Right kidney (tissue), 1 donor: ENCODE measurements at regions not wholly inside any gene's neighbourhood (a gene's known extent, or its start where the extent isn't known, plus 50 kb on each side); places are given as distances from the start of the nearest gene placed in this dataset.
"Not testable (repeated sequence)": the region's sequence is repeated elsewhere in the genome, so short reads cannot be mapped to it uniquely, and the experiment has no call there.

ENCODE experiments used
- DNase-seq: peaks from one replicate; pipeline ENCODE4 v3.0.0-alpha.2; 2016

DNA sequence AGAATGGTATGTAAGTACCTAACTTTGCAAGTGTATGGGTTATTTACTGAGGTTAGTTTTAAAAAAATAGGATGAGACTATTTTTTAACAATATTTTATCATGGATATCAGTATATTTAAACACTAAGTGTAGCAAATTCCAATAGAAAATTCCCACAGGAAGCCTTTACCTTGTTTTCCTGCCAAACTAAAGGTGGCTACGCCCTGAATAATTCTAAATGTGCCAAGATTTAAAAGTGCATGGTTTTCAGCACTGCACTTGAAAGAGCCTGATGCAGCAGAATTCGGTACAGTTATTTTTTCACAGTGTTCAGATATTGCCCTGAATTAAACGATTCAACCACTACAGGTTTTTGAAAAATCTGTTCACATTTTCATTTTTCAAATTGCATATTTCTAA, 1622.8 kb upstream of the B3GALT2 start:
- DNase-seq = no peak

DNA sequence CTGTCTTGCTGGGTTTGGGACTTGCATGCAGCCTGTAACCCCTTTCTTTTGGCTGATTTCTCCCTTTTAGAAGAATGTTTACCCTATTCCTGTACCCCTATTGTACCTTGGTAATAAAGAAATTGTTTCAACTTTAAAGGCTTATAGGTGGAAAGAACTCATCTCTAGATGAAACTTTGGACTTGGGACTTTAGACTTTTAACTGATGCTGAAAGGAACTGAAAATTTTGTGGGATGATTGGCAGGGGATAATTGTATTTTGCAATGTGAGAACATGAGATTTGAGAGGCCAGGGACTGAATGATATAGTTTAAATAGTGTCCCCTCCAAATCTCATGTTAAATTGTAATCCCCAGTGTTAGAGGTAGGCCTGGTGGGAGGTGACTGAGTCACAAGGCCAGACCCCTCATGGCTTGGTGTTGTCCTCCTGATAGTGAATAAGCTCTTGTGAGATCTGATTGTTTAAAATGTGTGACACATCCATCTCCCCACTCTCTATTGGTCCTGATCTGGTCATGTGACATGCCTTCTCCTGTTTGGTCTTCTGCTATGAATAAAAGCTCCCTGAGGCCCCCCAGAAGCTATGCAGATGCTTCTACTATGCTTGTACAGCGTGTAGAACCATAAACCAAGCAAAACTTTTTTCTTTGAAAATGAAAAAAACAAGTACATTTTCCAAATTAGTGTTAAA, 1621.3 kb upstream of the B3GALT2 start:
- no peak for DNase-seq

DNA sequence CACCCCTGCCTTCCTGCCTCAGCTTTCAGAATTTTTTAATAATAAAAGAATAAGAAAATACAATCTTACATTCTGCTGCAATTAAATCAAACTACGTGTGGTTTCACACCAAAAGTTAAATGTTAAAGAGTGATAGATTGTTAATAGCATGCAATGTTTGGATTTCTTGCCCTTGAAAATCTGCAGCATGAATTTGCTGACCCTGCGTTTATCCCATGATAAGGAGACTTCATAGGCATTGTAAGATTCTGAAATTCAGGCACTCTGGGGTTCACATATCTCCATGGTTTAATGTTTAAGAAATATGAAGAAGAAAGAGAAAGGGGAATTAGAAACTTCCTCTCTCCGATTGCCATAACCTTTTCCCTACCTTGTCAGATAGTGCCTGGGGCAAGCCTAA, 1616.2 kb upstream of the B3GALT2 start:
- no peak for DNase-seq

DNA sequence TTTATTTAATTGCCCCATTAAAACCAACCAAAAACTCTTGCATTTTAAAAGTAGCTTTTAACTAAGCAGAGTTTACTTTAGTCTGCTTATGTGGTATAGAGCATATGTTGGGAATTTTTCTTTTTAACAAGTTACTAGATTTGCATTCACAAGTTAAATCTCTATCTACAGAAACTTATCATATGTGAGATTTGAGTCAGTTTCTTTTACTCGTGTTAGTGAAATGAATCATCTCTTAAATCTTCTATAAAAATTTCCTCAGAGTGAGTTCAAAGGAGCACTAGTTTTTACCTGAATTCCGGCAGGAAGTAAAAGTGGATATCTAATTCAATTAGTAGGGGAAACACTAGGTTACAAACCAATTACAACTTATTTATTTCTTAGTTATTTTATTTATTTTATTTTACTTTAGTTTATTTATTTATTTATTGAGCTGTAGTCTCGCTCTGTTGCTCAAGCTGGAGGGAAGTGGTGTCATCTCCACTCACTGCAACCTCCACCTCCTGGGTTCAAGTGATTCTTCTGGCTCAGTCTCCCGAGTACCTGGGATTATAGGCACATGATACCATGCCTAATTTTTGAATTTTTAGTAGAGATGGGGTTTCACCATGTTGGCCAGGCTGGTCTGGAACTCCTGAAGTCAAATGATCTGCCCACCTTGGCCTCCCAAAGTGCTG, 1609.6 kb upstream of the B3GALT2 start:
- DNase-seq = no peak

DNA sequence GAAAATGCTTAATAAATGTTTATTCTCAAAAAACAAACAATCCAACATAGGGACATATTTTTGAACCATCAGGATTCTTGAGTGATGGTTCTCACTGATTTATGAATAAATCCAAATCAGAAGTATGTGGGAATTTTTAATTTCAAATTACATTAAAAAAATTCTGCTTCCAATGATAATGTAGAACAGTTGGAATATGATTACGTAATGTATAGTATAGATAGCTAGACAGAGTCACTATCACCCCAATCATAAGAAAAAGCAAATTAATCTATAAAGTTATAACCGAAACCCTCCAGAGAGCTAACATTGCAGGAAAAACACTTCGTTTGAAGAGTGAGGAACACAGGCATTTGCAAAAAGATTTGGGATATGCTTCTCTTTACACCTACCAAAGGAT, 1600.6 kb upstream of the B3GALT2 start:
- no peak for DNase-seq

DNA sequence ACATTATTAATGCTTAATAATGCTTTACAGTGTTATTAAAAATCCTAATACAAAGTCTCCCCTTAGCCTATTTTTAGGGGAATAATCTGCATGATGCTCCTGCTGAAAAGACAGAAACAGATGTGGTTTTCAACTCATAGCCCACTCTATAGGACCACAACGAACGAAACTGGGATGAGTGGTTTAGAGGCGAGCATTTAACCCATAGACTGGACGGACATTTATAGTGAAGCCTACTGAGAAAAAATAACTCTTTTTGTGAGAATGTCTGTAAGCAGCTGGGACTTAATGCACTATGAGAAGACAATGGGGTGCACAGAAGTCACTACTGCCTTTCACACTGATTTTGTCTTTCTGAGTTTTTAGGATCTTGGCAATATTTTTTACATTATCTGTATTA, 1599.6 kb upstream of the B3GALT2 start:
- no peak for DNase-seq

DNA sequence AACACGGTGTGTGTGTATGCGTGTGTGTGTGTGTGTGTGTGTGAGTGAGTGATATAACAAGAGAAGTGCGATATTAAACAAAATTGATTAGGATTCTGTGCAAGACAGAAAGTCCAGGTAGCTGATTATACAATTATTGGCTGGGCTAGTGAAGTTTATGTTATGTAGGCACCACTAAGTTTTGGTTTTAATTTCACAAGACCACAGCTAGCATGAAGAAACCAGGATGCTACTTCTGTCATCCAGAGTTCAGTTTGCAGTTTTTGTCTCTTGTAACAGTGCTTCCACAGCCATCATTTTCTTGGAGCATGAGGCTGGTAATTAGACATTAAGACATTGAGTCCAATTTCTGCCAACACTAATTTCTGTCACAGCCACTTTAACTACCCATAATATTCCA, 1590.2 kb upstream of the B3GALT2 start:
- no peak for DNase-seq

DNA sequence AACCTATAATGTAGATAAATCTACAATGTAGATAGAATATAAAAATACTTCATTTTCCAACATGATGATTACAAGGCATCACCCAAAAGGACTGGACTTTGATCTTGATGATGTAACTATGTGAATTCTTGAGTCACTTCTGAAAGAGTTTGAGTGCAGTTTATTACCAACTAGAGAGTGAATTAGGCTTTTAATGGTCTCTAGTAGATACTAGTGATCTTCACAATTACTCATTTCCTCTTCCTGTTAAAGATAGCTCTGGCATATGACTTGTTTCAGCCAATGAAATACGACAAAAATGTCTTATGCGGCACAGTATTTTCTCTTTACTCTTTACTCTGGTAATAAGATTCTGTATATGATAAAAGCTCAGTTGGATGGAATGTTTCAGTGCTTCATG, 1588.1 kb upstream of the B3GALT2 start:
- no peak for DNase-seq

DNA sequence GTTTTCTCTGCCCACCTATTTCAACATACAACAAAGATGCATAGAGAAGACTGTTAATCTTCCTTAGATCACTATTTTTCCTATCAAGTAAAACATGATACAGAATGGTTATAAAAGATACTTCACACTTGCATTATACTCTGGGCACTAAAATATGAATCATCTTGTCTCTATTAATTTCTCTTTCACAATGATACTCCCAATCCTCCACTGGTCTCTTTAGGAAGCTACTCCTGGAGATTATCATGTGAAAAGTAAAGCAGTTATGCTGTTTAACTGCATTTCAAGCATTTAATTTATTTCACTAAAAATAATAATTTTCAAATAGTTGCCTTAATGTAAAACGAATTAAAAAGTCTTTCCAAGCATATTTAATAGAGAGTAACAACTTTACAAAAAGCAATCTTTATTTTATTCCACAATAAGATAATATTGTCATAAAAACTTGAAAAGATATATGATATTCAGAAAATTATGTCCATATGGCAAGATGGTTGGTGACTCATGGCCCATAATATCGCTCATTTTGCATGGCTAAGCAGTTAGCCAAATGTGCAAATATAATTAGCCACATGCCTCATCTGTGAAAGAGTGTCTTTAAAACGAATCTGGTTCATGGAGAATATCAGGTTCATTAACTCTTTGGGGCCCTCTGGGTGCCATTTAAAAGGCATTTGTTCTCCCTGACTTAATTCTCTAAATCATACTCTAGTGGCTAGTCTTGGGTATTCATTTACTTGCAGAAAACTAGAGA, 1569.0 kb upstream of the B3GALT2 start:
- DNase-seq = no peak

DNA sequence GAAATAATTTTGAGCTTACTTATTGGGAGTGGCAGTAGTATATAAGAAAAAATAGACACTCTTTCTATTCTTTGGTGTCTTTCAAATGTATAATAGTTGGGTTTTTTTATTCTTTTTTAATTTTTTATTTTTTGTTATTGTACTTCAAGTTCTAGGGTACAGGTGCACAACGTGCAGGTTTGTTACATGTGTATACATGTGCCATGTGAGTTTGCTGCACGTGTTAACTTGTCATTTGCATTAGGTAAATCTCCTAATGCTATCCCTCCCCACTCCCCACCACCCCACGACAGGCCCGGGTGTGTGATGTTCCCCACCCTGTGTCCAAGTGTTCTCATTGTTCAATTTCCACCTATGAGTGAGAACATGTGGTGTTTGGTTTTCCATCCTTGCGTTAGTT, 1552.4 kb upstream of the B3GALT2 start:
- DNase-seq = not testable (repeated sequence)

DNA sequence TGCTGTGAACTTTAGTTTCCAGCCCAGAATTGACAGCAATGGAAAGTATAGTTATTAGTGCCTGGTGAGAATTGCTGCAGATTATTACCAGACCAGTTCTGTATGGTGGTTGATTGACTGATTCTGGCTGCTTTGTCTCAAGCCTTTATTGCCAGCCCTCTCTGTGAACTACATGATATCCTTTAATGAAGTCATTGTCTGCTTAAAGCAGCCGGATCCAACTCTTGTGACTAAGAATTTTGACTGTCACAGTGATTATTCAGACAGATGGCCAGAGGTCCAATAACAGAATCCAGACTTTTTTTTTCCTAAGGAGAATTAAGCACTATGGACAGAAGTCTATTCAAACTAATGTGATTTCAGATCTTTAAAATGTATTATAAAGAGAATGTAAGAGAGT, 1548.6 kb upstream of the B3GALT2 start:
- no peak for DNase-seq

DNA sequence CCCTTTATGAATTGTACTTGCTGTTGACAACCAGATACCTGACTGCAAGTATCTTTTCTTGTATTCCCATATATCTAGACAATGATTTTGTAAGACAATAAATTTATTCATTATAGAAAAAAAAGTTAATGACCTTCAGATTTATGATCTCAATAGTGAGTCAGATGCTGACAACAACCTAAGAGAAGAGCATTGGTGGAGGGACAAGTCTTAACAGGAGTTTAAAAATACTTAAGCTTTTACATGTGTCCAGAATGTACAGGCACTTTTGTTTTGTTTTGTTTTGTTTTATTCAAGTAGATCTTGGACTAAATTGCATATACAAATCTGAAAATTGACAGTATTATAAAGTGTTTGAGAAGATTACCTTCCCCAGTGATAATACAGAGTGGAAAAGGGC, 1544.6 kb upstream of the B3GALT2 start:
- DNase-seq = no peak

DNA sequence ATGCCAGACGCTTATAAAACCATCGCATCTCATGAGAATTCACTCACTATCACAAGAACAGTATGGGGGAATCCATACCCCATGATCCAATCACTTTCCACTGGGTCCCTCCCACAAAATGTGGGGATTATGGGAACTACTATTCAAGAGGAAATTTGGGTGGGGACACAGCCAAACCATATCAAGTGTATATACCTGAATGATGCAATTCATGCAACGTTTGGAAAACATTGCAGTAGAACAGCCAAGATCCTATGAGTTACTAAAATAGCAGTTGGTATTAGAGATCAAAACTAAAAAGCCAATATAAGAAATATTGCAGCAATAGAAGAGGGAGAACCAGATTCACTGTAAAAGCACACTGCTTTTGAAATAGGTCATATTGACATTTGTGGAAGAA, 1543.9 kb upstream of the B3GALT2 start:
- DNase-seq = no peak

DNA sequence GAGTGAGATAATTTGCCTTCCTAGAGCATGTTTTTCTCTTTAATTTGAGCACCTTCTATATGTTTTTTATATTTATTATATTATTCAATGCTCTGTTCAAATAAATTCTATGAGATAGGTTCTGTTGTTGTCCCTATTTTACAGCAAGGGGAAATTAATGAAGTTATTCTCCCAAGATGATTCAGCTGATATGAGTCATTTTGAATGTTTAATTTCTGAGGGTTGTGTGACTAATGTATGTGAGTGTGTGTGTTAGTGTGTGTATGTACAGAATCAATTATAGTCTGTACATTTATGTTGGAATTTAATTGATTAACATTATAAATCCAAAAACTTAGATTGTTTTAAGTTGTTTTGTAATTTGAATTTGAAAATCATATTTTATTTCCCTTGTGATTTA, 1536.7 kb upstream of the B3GALT2 start:
- DNase-seq = no peak

DNA sequence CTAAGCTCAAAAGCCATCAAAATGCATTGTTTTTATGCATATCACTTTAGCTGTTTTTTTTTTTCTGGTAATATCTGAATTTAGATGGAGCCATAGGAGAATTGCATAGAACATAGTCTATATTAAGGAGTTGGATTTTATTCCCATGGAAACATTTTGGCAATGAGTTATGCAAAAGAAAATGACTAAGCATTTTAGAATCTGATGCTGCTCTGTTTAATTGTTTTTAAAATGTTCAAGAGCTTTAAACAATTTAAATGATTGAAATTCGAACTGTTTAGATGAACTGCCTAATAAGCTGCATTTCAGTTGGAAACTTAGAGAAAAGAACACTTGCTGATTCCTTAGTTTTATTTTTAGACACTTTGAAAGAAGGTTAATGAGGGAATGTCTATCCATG, 1531.5 kb upstream of the B3GALT2 start:
- no peak for DNase-seq

DNA sequence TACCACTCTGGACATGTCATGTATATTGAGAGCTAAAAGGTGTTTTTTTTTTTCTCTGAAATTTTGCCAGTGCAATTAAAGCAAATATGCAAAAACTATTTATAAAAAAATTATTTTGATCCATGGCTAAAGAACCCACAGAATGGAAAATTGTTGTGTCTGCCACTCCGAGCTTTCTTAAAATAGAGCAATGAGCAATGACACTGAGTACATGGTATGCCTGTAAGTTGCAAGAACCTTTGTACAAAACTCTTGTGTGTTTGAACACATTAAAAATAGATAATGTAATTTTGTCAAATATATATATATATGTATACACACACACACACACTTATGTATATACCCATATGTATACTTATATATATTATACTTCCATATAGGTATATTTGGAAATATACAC, 1530.9 kb upstream of the B3GALT2 start:
- DNase-seq = no peak

DNA sequence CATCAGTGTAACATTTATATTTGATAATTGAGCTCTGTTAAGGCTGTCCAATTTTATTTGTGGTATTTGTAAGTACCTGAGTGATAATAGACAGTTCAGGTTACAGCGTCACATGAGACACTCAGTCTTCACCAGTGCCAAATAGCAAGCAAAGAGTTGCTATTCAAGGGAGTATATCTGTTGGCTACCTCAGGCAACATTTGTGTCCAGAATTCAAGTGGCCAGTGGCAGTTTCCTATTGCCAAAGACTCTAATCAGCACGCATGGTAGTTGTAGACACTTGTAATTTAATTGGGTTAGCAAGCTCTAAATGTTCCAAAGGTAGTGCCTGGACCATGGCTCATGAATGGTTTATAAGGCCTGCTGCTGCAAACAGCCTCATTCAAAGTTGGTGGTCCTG, 1524.3 kb upstream of the B3GALT2 start:
- no peak for DNase-seq

DNA sequence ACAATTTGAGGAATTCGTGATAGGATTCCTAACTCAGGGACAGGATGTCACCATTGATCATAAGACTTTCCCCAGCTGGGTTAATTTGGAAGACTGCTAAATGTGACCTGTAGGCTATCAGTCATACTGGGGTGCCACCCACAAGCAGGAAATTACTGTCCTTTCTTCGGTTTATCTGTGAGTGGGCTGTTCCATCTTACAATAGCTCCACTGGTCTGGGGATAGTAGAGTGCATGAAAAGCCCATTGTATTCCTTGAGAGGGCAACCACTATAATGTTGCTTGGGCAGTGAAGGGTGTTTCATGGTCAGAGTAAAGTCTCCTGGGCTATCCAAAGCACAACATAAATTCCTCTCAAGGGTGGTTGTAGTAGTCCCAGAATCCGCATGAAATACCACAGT, 1523.0 kb upstream of the B3GALT2 start:
- DNase-seq = no peak

DNA sequence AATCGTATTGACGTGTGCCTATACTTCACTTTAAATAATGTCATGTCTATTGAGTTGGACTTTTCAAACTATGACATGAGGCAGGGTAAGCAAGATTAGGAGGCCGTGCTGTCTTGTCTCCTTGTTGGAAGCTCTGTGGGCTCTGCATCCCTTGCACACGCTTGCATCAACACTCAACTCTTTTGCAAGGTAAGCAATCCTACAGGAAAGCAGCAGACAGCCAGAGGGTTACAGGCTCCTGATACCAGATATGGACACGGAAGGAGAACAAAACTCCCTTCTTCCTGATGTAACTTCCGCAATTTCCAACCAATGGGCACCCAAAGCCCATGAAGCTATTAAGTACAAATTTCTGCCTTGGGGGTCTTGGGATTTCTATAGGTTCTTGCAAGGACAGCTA, 1520.7 kb upstream of the B3GALT2 start:
- no peak for DNase-seq

DNA sequence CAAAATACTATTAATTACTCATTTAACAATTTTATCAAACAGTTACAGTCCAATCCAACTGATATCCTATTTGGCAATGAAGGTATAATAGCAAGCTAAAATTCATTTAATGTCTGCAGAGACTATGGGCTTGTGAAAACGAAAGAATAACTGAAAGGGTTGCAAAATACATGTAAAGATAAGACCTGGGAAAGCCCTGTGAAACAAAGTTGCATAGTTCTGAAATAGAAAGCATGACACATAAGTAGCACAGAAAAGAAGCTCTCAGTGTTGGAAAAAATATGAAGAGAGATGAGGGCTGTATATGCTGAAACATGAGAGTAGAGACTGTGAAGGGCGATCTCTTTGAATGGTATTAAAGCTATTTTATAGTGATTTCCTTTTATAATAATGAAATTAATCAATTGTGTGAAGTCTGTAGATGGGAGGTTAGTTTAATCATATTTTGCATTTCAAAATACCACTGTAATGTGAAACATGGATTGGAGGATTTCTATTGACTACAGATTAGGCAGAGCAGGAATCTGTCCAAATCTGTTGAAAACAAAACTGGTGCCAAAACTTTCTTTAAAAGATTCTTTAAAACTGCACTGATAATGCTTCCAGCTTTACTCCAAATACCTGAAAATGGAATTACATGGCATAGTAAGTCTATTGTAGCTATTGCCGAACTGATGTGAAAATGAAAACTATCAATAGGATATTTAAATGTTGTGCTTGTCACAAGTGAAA, 1518.9 kb upstream of the B3GALT2 start:
- no peak for DNase-seq

DNA sequence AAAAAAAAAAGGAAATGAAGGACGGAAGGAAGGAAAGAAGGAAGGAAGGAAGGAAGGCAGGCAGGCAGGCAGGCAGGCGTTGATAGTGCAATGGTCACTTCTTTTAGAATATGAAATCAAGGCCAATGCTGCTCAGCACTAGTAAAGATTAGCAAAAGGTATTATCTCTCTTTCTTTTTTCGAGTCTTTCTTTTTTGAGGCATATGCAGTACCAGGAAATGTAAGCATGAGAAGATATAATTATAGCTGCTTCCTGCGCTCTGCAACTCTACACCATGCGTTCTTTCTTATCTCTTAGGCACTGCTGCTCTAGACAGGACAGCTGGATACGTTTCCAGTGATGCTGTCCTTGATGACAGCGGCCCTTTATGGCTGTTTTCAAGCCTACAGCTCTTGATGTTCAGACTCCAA, 1512.5 kb upstream of the B3GALT2 start:
- no peak for DNase-seq

DNA sequence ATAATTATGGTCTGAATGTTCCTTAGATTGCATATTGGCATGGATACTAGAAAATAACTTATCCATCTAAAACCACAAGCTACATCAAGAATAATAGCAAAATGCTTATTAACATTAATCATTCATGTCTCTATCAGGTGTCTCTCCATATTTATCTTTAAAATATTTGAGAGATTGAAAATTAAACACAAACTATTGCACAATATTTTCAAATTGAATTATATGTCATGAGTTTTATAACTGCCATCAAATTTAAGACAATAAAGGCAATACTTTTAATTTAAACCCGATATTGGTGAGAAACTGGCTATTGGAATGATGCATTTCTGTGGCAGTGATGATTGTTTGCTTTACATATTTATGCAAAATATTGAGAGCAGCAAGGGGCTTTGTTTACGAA, 1506.8 kb upstream of the B3GALT2 start:
- DNase-seq = no peak

DNA sequence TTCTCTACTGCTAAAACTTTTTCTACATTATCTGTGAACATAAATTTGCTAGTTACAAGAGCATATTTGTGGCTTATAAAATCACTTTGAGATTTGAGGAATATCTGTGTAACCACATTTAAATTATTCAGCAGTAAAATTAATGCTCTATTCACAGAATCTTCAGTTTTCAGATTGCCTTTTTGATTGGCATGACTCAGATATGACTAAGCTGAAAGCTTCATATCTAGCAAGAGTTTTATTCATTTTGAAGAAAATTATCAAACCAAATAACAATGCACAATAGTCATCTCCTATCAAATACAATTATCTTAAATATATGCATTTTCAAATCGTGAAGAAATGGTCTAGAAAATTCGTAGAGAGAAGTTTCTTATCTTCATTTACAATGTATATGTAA, 1498.2 kb upstream of the B3GALT2 start:
- DNase-seq = no peak
